ENCODE measurements at regions not wholly inside any gene's neighbourhood (a gene's known extent, or its start where the extent isn't known, plus 50 kb on each side); places are given as distances from the start of the nearest gene placed in this dataset.

GRCh38 chr1:61580417-61580816 is 144.5 kb downstream of the TM2D1 start:
- Histone ChIP-seq H3K36me3 (ENCODE audit: low read depth, low read length) (no peaks in the 10 kb centered on the region), H3K9me3 (ENCODE audit: low read length) (no peaks in the 10 kb centered on the region), H3K9ac (ENCODE audit: low read length) (no peak overlapping the region), H3K79me2 (ENCODE audit: low read length) (no peaks in the 10 kb centered on the region), H3K27ac (ENCODE audit: low read length) (no peak overlapping the region), H3F3A (ENCODE audit: low read length, unreplicated experiment) (no peaks in the 10 kb centered on the region), H3K4me2 (ENCODE audit: low read length) (no peak overlapping the region), H4K20me1 (ENCODE audit: low read length) (no peaks in the 10 kb centered on the region), H2AFZ (ENCODE audit: low read length) (no peak overlapping the region), H3K4me1 (ENCODE audit: insufficient read depth, low read length) (peaks cover 6% of the 10 kb centered on the region; the same call in 1 of the 2 replicates), H3K27me3 (ENCODE audit: low read length) (no peaks in the 10 kb centered on the region), H3K9me2 (replicated peaks; ENCODE audit: low read length) (no peaks in the 10 kb centered on the region), H3K4me3 (ENCODE audit: low read length) (no peak overlapping the region)
- ChIA-PET POLR2A (ENCODE audit: unreplicated experiment) (no interaction called here), CTCF (no interaction called here)
- no TSS peak for BruUV-seq (replicated peaks)
- no peak for TF ChIP-seq EZH2phosphoT487 (IDR thresholded peaks at IDR 0.05; ENCODE audit: borderline replicate concordance, low read length)
- no peak for TF ChIP-seq CTCF (conservative IDR thresholded peaks at IDR 0.05; ENCODE audit: low read depth, low read length)
- TF ChIP-seq EZH2 (IDR thresholded peaks at IDR 0.05; ENCODE audit: low read length, unreplicated experiment): no peak
- DNase-seq: no peak
- intact Hi-C loops (cut with micrococcal nuclease): loop anchor here (10.0 kb wide), 2 partner anchors 86 to 526 kb away; no protein-coding TSS in a partner anchor
- no peak for ATAC-seq

GRCh38 chr1:61579802-61580201 is 145.1 kb downstream of the TM2D1 start:
- intact Hi-C loops (cut with micrococcal nuclease): loop anchor here (10.0 kb wide), 2 partner anchors 85 to 525 kb away; no protein-coding TSS in a partner anchor
- H3K4me3 ChIP-seq (ENCODE audit: low read length): no peak overlapping the region
- no peaks in the 10 kb centered on the region for H3F3A ChIP-seq (ENCODE audit: low read length, unreplicated experiment)
- H4K20me1 ChIP-seq (ENCODE audit: low read length): no peaks in the 10 kb centered on the region
- BruUV-seq (replicated peaks): no TSS peak
- no peak overlapping the region for H3K4me2 ChIP-seq (ENCODE audit: low read length)
- H3K9ac ChIP-seq (ENCODE audit: low read length): no peak overlapping the region
- no peaks in the 10 kb centered on the region for H3K9me3 ChIP-seq (ENCODE audit: low read length)
- no peaks in the 10 kb centered on the region for H3K4me1 ChIP-seq (ENCODE audit: insufficient read depth, low read length)
- ChIA-PET CTCF (no interaction called here), POLR2A (ENCODE audit: unreplicated experiment) (no interaction called here)
- H3K36me3 ChIP-seq (ENCODE audit: low read depth, low read length): no peaks in the 10 kb centered on the region
- DNase-seq (no peak), ATAC-seq (no peak)
- TF ChIP-seq CTCF (conservative IDR thresholded peaks at IDR 0.05; ENCODE audit: low read depth, low read length) (no peak), EZH2phosphoT487 (IDR thresholded peaks at IDR 0.05; ENCODE audit: borderline replicate concordance, low read length) (no peak), EZH2 (IDR thresholded peaks at IDR 0.05; ENCODE audit: low read length, unreplicated experiment) (no peak)
- no peak overlapping the region for H2AFZ ChIP-seq (ENCODE audit: low read length)
- H3K9me2 ChIP-seq (replicated peaks; ENCODE audit: low read length): no peaks in the 10 kb centered on the region
- no peaks in the 10 kb centered on the region for H3K79me2 ChIP-seq (ENCODE audit: low read length)
- H3K27me3 ChIP-seq (ENCODE audit: low read length): no peaks in the 10 kb centered on the region
- H3K27ac ChIP-seq (ENCODE audit: low read length): no peak overlapping the region

GRCh38 chr1:61572046-61572445 is 152.9 kb downstream of the TM2D1 start:
- Histone ChIP-seq H3K4me2 (ENCODE audit: low read length) (no peak overlapping the region), H3K79me2 (ENCODE audit: low read length) (no peaks in the 10 kb centered on the region), H3K4me1 (ENCODE audit: insufficient read depth, low read length) (no peaks in the 10 kb centered on the region), H3K9ac (ENCODE audit: low read length) (no peak overlapping the region), H3F3A (ENCODE audit: low read length, unreplicated experiment) (no peaks in the 10 kb centered on the region), H3K27me3 (ENCODE audit: low read length) (no peaks in the 10 kb centered on the region), H3K9me3 (ENCODE audit: low read length) (no peaks in the 10 kb centered on the region), H2AFZ (ENCODE audit: low read length) (no peak overlapping the region), H3K9me2 (replicated peaks; ENCODE audit: low read length) (no peaks in the 10 kb centered on the region), H3K27ac (ENCODE audit: low read length) (no peak overlapping the region), H4K20me1 (ENCODE audit: low read length) (no peaks in the 10 kb centered on the region), H3K36me3 (ENCODE audit: low read depth, low read length) (no peaks in the 10 kb centered on the region; the same call in 1 of the 2 replicates), H3K4me3 (ENCODE audit: low read length) (no peak overlapping the region)
- TF ChIP-seq CTCF (conservative IDR thresholded peaks at IDR 0.05; ENCODE audit: low read depth, low read length) (no peak), EZH2 (IDR thresholded peaks at IDR 0.05; ENCODE audit: low read length, unreplicated experiment) (no peak), EZH2phosphoT487 (IDR thresholded peaks at IDR 0.05; ENCODE audit: borderline replicate concordance, low read length) (no peak)
- no TSS peak for BruUV-seq (replicated peaks)
- CTCF ChIA-PET: no interaction called here
- ATAC-seq: no peak
- DNase-seq: no peak
- POLR2A ChIA-PET (ENCODE audit: unreplicated experiment): no interaction called here
- intact Hi-C loops (cut with micrococcal nuclease): no loop called here
